ENCODE measurements at regions not wholly inside any gene's neighbourhood (a gene's known extent, or its start where the extent isn't known, plus 50 kb on each side); places are given as distances from the start of the nearest gene placed in this dataset.

DNA sequence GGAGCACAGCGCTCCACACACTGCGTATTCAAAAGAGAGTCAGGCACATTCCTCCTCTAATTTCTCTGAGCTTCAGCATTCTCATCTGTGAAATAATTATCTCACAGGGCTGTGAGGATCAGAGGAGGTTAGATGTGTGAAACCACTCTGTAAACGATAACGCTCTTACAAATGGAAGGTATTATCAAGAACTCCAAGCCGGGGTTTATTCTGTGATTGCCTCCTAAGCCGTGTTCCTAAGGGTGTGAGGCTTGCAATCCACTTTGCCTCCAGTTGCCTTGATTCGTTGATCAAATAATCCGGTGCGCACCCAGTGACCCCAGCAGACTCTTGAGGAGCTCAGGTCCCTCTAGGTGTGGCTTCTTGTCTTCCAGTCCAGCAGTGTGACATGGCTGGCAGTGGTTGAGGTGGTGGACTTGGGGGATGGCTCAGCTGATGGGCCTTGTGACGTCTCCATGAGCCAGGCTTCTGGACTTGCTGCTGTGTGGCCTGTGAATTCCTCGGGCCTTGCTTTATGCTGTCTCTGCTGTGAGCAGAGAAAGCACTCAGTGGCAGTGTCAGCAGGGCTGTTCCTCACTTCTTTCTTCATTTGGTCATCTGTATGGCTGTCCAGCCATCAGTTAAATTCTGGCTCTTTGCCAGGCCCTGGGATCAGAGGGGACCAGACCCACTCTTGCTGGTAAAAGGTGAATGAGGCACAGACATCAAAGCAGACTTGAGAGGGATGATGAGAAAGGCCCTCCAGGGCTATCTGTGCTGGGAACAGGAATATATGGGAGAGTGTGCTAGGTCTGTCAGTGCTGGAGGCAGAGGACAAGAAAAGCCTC lies 71.0 kb downstream of the SLC25A47 start:
- TF ChIP-seq ELF4 (CRISPR knock-in tag; IDR thresholded peaks at IDR 0.05; ENCODE audit: low read depth) (no peak), SMAD3 (CRISPR knock-in tag; IDR thresholded peaks at IDR 0.05; ENCODE audit: borderline replicate concordance) (no peak), CBFB (CRISPR knock-in tag; IDR thresholded peaks at IDR 0.05; ENCODE audit: low read depth) (no peak)
- TF ChIP-seq, protein P1, sequence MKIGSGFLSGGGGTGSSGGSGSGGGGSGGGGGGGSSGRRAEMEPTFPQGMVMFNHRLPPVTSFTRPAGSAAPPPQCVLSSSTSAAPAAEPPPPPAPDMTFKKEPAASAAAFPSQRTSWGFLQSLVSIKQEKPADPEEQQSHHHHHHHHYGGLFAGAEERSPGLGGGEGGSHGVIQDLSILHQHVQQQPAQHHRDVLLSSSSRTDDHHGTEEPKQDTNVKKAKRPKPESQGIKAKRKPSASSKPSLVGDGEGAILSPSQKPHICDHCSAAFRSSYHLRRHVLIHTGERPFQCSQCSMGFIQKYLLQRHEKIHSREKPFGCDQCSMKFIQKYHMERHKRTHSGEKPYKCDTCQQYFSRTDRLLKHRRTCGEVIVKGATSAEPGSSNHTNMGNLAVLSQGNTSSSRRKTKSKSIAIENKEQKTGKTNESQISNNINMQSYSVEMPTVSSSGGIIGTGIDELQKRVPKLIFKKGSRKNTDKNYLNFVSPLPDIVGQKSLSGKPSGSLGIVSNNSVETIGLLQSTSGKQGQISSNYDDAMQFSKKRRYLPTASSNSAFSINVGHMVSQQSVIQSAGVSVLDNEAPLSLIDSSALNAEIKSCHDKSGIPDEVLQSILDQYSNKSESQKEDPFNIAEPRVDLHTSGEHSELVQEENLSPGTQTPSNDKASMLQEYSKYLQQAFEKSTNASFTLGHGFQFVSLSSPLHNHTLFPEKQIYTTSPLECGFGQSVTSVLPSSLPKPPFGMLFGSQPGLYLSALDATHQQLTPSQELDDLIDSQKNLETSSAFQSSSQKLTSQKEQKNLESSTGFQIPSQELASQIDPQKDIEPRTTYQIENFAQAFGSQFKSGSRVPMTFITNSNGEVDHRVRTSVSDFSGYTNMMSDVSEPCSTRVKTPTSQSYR (CRISPR knock-in tag; IDR thresholded peaks at IDR 0.05) = no peak
- TF ChIP-seq, protein P2, sequence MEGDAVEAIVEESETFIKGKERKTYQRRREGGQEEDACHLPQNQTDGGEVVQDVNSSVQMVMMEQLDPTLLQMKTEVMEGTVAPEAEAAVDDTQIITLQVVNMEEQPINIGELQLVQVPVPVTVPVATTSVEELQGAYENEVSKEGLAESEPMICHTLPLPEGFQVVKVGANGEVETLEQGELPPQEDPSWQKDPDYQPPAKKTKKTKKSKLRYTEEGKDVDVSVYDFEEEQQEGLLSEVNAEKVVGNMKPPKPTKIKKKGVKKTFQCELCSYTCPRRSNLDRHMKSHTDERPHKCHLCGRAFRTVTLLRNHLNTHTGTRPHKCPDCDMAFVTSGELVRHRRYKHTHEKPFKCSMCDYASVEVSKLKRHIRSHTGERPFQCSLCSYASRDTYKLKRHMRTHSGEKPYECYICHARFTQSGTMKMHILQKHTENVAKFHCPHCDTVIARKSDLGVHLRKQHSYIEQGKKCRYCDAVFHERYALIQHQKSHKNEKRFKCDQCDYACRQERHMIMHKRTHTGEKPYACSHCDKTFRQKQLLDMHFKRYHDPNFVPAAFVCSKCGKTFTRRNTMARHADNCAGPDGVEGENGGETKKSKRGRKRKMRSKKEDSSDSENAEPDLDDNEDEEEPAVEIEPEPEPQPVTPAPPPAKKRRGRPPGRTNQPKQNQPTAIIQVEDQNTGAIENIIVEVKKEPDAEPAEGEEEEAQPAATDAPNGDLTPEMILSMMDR (IDR thresholded peaks at IDR 0.05) = no peak
- TF ChIP-seq, protein P3, sequence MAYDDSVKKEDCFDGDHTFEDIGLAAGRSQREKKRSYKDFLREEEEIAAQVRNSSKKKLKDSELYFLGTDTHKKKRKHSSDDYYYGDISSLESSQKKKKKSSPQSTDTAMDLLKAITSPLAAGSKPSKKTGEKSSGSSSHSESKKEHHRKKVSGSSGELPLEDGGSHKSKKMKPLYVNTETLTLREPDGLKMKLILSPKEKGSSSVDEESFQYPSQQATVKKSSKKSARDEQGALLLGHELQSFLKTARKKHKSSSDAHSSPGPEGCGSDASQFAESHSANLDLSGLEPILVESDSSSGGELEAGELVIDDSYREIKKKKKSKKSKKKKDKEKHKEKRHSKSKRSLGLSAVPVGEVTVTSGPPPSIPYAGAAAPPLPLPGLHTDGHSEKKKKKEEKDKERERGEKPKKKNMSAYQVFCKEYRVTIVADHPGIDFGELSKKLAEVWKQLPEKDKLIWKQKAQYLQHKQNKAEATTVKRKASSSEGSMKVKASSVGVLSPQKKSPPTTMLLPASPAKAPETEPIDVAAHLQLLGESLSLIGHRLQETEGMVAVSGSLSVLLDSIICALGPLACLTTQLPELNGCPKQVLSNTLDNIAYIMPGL (CRISPR knock-in tag; IDR thresholded peaks at IDR 0.05) = no peak
